Endodermal cell (in vitro differentiated cells): ENCODE measurements at regions not wholly inside any gene's neighbourhood (a gene's known extent, or its start where the extent isn't known, plus 50 kb on each side); places are given as distances from the start of the nearest gene placed in this dataset.
"Not testable (repeated sequence)": the region's sequence is repeated elsewhere in the genome, so short reads cannot be mapped to it uniquely, and the experiment has no call there.

Experiments
- DNase-seq: peaks from one replicate; pipeline ENCODE4 v3.0.0-alpha.2; 2017
- H3K27ac ChIP-seq: 2 replicates; pipeline ENCODE4 v1.5.1; 2013; ENCODE audit warnings: mild to moderate bottlenecking, low read depth, low read length, moderate library complexity
- H3K27me3 ChIP-seq: 2 replicates; pipeline ENCODE4 v1.6.1; 2013; ENCODE audit warnings: mild to moderate bottlenecking, low read length, moderate library complexity; ENCODE audit not compliant: insufficient read depth, control insufficient read depth, poor library complexity, severe bottlenecking
- H3K36me3 ChIP-seq: 2 replicates; pipeline ENCODE4 v1.7.0; 2013; ENCODE audit warnings: mild to moderate bottlenecking, low read length, moderate library complexity; ENCODE audit not compliant: control insufficient read depth, insufficient read depth
- H3K4me1 ChIP-seq: one replicate; pipeline ENCODE4 v1.7.0; 2013; ENCODE audit warnings: low read length; ENCODE audit not compliant: control insufficient read depth, insufficient read depth
- H3K4me3 ChIP-seq: 2 replicates; pipeline ENCODE4 v1.5.1; 2013; ENCODE audit warnings: mild to moderate bottlenecking, low read length, moderate library complexity
- H3K9ac ChIP-seq: 2 replicates; pipeline ENCODE4 v1.6.1; 2013; ENCODE audit warnings: mild to moderate bottlenecking, low read length, moderate library complexity; ENCODE audit not compliant: poor library complexity, severe bottlenecking; ENCODE audit errors: extremely low read depth
- H3K9me3 ChIP-seq: 2 replicates; pipeline ENCODE4 v1.6.1; 2013; ENCODE audit warnings: mild to moderate bottlenecking, low read length, moderate library complexity; ENCODE audit not compliant: control insufficient read depth
- H3K27ac Mint-ChIP-seq: 2 replicates; pipeline ENCODE4 v1.8.0; 2020; ENCODE audit warnings: mixed read lengths
- H3K27me3 Mint-ChIP-seq: 2 replicates; pipeline ENCODE4 v1.8.0; 2021; ENCODE audit warnings: mild to moderate bottlenecking, mixed read lengths; ENCODE audit not compliant: insufficient read depth
- H3K36me3 Mint-ChIP-seq: 2 replicates; pipeline ENCODE4 v1.8.0; 2020; ENCODE audit warnings: low read depth, mixed read lengths
- H3K4me1 Mint-ChIP-seq: 2 replicates; pipeline ENCODE4 v1.8.0; 2020; ENCODE audit warnings: mixed read lengths
- H3K4me3 Mint-ChIP-seq: 2 replicates; pipeline ENCODE4 v1.8.0; 2020; ENCODE audit warnings: mild to moderate bottlenecking, moderate library complexity, mixed read lengths
- H3K9me3 Mint-ChIP-seq: 2 replicates; pipeline ENCODE4 v1.8.0; 2020; ENCODE audit warnings: mild to moderate bottlenecking, mixed read lengths
- CTCF ChIP-seq: fragments of 200-600 bp; sonication (generic); conservative IDR thresholded peaks from 2 replicates; pipeline ENCODE4 v1.5.0; 2021; ENCODE audit warnings: antibody characterized with exemption, mild to moderate bottlenecking
- WGBS, 2 experiments: methylation state at CpG; one replicate each; pipeline versions ENCODE4 v1.1.5 to v1.1.7; 2013; ENCODE audit warnings: missing lambda C conversion rate in 2 of 2, mixed read lengths in 1 of 2; ENCODE audit not compliant: insufficient coverage in 1 of 2, insufficient read length in 1 of 2; 5-methylcytosine and 5-hydroxymethylcytosine counted together

- Histone ChIP-seq H3K4me3 (no peak overlapping the region), H3K36me3 (no peaks in the 10 kb centered on the region), H3K9me3 (peaks cover 24% of the 10 kb centered on the region), H3K9ac (no peak overlapping the region), H3K27ac (no peak overlapping the region), H3K4me1 (no peaks in the 10 kb centered on the region), H3K27me3 (no peaks in the 10 kb centered on the region)
- H3K27me3 Mint-ChIP-seq = no peaks in the 10 kb centered on the region
- no peak overlapping the region for H3K27ac Mint-ChIP-seq
- H3K36me3 Mint-ChIP-seq = peaks cover 4% of the 10 kb centered on the region
- DNase-seq = no peak
- TF ChIP-seq CTCF = no peak
- peaks cover 45% of the 10 kb centered on the region for H3K9me3 Mint-ChIP-seq
- H3K4me3 Mint-ChIP-seq = no peak overlapping the region
- H3K4me1 Mint-ChIP-seq = no peaks in the 10 kb centered on the region
Measured at GRCh38 chr5:114719268-114719667, 357.4 kb downstream of the KCNN2 start.

- no peak overlapping the region for H3K9ac ChIP-seq
- H3K27ac ChIP-seq = no peak overlapping the region
- no peaks in the 10 kb centered on the region for H3K4me1 ChIP-seq
- no peak overlapping the region for H3K4me3 Mint-ChIP-seq
- no peak for TF ChIP-seq CTCF
- H3K27me3 ChIP-seq = no peaks in the 10 kb centered on the region
- H3K36me3 Mint-ChIP-seq = no peaks in the 10 kb centered on the region
- H3K27ac Mint-ChIP-seq = no peak overlapping the region
- peaks cover 8% of the 10 kb centered on the region for H3K9me3 ChIP-seq
- no peak overlapping the region for H3K4me3 ChIP-seq
- H3K27me3 Mint-ChIP-seq = no peaks in the 10 kb centered on the region
- peaks cover 30% of the 10 kb centered on the region for H3K9me3 Mint-ChIP-seq
- no peak for DNase-seq
- no peaks in the 10 kb centered on the region for H3K36me3 ChIP-seq
- H3K4me1 Mint-ChIP-seq = no peaks in the 10 kb centered on the region
- no CpG with 5 or more reads among the region's 1 CpG for WGBS, 2 experiments
Measured at GRCh38 chr5:114716955-114717354, 355.1 kb downstream of the KCNN2 start.

GRCh38 chr5:114704225-114704893 is 342.5 kb downstream of the KCNN2 start:
- not testable (repeated sequence) for DNase-seq, H3K27me3 ChIP-seq
- WGBS, 2 experiments = 95 to 96% methylated on average over 10 to 25 of the region's 31 CpGs

GRCh38 chr5:114702731-114703130 is 340.9 kb downstream of the KCNN2 start:
- no peaks in the 10 kb centered on the region for H3K9me3 Mint-ChIP-seq
- 96 to 100% methylated on average over 1 of the region's 1 CpG for WGBS, 2 experiments
- no peaks in the 10 kb centered on the region for H3K4me1 Mint-ChIP-seq
- H3K9me3 ChIP-seq = no peaks in the 10 kb centered on the region
- no peaks in the 10 kb centered on the region for H3K4me1 ChIP-seq
- H3K4me3 ChIP-seq = no peak overlapping the region
- TF ChIP-seq CTCF = no peak
- H3K36me3 ChIP-seq = no peaks in the 10 kb centered on the region
- H3K9ac ChIP-seq = no peak overlapping the region
- no peak for DNase-seq
- no peaks in the 10 kb centered on the region for H3K27me3 Mint-ChIP-seq
- H3K4me3 Mint-ChIP-seq = no peak overlapping the region
- H3K27me3 ChIP-seq = no peaks in the 10 kb centered on the region
- no peak overlapping the region for H3K27ac ChIP-seq
- no peak overlapping the region for H3K27ac Mint-ChIP-seq
- no peaks in the 10 kb centered on the region for H3K36me3 Mint-ChIP-seq

More at GRCh38 chr5:114704225-114704893, 342.5 kb downstream of the KCNN2 start:
- not testable (repeated sequence) for H3K9me3 ChIP-seq, H3K27ac Mint-ChIP-seq, H3K4me1 Mint-ChIP-seq, H3K4me1 ChIP-seq, H3K9ac ChIP-seq, H3K27ac ChIP-seq, H3K36me3 Mint-ChIP-seq, H3K27me3 Mint-ChIP-seq, H3K9me3 Mint-ChIP-seq, H3K4me3 ChIP-seq, H3K36me3 ChIP-seq, H3K4me3 Mint-ChIP-seq
